Midbrain (tissue), 1 donor: ENCODE measurements at regions not wholly inside any gene's neighbourhood (a gene's known extent, or its start where the extent isn't known, plus 50 kb on each side); places are given as distances from the start of the nearest gene placed in this dataset.

Experiments used
- DNase-seq: peaks from one replicate; lab custom pipeline; 2025; lab: John Stamatoyannopoulos, UW

DNA sequence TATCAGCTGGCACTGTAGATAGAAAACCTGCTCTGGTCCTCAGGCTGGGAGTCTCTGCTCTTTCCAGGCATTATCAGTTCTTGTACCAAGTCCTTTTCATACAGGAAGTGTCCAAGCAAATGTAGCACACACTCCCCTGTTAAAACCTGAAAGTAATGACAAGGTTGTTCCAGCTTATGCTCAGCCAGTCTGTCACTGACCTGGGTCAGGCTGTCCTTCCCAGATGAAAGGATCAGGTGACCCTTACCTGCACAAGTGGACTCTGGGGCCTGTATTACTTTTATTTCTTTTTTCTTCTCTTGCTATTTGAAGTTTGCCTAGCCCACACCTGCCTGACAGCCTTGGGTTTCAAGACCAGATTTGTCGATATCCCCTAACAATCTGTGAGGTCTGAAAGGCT is 156.3 kb upstream of the SESN3 start:
- no peak for DNase-seq

DNA sequence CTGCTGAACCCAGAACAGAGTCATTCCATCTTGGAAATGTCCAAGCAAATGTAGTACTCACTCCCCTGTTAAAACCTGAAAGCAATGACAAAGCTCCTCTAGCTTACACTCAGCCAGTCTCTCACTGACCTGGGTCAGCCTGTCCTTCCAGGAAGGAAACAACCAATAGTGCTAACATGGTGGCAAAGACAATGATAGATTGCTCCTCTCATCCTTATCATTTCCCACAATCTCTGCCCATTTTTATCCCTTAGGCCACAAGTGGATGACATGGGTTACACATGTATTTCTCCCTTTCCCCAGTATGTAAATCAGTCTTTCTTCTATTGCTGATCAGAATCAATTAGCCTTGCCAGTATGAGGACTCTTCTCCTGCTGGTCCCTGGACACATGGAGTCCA is 154.6 kb upstream of the SESN3 start:
- no peak for DNase-seq

DNA sequence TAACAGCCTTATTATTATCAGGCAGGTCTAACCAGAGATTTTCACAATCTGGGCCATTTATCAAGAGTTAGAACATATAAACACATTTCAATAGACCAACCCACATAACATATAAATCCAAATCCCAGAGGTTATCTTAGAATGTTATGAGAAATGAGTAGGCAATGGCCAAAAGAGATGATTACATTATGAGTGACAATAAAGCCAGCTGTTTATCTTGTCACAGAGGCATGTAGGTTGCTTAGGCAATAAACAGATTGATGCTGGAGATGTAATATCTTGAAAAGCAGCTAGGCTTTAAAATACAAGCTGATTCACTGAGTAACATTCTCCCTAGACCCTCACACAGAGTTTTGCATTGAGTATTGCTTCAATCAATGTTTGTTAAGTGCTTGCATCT is 148.5 kb upstream of the SESN3 start:
- no peak for DNase-seq

DNA sequence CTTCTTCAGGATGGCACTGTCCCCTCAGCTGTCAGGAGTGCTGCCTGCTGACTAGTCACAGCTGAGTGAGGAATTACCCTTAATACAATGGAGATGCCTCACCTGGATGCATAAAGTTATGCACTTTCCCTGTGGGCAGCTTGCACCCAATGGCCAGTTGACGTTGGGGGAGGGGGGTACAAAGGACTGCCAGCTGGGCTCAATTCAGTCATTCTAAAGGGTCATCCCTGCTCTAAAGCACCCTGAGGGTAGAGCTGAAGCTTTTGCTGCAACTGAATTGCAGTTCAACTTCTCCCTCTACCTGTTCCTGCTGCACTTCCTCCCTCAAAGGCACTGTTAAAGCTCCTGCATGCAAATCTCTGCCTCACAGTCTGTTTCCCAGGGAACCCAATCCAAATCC is 147.8 kb upstream of the SESN3 start:
- no peak for DNase-seq

- DNase-seq = no peak
Observed at GRCh38 chr11:95378111-95378510, 147.1 kb upstream of the SESN3 start.

GRCh38 chr11:95375886-95376285 is 144.9 kb upstream of the SESN3 start:
- no peak for DNase-seq

DNA sequence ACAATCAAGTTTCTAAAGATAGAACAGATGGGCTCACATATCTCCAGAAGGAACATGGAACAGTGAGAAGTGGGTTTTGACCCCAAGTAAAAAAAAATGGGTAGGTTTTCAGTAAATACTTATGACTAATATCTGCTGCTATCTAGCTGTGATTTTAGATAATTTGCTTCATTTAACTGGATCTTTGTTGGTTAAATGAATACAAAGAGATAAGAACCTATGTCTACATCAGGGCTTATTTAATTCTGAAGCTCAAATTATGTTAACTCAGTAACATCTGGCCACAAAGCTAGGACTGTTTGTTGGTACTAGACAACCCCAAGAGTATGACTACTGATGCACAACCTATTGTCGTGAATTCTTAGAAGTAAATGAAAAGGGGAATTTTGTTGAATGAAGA is 144.4 kb upstream of the SESN3 start:
- no peak for DNase-seq

- DNase-seq = no peak
Observed at GRCh38 chr11:95374105-95374504, 143.1 kb upstream of the SESN3 start.

GRCh38 chr11:95373241-95373640 is 142.2 kb upstream of the SESN3 start:
- DNase-seq = no peak

DNA sequence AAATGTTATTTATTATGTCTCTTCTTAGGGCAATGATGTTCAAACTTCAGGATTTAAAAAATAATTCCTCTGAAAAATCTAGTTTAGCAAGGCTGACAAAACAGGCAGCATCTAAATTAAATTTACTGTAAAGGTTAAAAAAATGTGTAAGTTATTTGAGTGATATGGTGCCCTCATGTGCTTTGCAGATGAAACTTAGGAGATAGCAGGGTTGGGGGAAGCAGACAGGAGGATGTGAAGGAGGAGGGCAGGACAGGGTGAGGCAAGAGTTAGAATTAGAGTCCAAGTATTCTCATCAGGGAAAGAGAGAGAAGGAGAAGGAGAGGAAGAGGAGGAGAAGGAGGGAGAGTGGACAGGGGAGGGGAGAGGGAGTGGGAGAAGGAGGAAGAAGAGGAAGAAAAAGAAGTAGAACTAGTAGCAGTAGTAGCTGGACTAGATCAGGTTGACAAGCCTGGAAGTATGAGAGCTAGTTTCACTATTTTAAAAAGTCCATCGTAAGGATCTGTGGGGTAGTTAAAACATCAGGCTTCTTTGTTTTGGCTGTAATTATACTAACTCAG is 141.2 kb upstream of the SESN3 start:
- DNase-seq = no peak

DNA sequence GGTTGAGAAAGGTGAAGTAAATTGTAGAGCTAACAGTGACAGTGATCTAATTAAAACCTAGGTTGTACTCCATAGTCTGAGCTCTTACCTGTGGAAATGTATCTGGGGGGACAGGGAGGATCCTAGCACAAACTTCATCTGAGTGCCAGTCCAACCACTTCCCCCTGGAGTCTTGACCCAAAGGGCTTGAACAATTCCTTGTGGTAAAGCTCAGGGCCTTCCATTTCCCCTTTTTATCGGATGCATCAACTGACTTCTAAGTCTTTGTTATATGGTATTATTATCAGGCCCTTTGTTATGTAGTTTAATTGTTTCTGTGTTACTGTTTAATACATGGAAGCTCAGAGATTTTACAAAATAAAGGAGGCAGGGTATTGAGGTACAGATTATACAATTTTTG is 140.2 kb upstream of the SESN3 start:
- no peak for DNase-seq

DNA sequence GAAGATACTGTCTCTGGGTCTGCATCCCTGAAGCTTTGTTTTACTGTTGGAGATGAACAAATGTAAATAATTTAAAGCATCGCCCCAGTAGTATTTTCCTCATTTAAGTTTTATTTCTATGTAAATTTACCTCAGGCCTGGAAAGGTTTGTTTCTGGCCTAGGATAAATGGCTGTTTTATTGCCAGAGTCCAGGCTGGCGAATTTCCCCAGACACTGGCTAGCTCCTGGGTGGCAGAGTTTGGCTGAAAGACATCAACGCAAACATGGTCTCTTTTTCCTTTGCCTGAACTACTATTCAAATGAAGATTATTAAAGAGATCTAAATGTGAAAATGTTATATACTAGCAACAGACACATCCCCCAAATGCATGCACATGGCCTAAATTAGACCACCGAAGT is 136.7 kb upstream of the SESN3 start:
- DNase-seq = no peak

DNA sequence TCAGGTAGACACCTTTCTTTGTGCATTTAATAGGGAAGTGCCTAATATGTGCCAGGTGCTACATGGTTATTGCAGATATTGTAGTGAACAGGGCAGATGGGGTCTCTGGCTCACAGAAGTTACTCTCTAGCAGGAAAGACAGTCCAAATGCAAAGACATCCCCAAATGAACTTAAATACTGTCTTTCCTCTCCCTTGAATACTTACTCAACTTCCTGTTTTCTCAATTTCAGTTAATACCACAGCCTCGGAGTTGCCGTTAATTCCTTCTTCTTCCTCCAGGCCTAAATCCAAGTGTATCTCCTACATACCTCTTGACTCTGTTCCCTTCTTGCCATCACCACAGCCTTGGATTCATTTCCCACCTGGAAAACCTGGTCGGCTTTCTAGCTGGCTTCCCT is 134.3 kb upstream of the SESN3 start:
- no peak for DNase-seq

DNA sequence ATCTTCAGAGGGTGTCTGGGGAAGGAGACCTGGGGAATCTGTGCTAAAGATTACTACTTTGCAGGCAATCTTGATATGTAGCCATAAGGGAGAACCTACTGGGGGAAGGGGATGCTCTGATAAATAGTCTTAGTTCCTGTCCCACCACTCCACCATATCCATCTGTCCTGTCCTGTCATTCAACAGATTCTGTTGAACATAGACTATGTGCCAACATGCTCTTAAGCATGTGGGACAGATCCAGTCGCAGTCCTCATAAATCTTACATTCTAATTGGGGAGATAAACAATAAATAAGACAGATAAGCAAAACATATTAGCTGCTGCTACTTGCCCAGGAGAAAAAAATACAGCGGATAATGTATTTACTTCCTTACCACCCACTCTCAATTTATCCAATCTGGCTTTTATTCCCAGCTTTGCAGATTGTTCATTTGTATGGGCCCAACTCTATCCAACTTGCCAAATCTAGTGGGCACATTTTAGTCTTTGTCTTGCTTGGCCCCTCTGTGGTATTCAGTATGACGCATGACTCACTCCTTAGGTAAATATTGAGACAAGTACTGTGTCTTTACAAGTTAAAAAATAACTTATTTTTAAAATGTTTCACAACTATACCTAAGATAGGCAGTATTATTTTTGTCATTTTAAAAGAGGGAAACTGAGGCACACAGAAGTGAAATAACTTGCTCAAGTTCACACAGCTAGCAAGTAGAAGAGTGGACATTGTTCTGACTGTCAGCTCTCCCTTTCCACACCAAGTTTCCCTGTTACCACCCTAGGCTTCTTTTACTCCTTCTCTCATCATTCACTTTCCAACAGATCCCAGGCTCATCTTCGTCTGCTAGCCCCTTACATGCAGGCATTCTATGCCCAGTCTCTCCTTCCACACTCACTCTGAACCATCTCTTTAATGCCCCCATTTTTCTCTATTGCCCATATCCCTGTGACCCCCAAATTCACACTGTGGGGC is 133.6 kb upstream of the SESN3 start:
- no peak for DNase-seq

DNA sequence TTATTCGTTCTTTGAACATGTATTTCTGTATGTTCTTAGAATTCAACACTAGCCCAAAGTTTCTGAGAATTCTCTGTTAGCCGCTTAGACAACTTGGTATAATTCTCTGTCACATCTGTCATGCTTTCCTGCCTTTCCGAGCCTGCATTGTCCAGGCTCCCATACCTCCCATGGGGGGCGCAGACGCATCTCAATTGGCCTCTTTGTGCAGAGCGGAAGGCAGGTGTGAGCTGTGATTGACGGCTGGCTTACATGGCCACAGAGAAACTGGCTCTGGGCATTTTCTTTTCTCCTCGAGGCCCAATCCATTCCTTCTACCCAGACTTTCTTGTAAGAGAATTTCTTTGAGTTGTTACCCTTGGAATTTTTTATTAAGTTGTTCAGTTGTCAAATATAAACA is 132.7 kb upstream of the SESN3 start:
- DNase-seq = no peak

- DNase-seq = no peak
Observed at GRCh38 chr11:95363164-95363563, 132.2 kb upstream of the SESN3 start.

- no peak for DNase-seq
Observed at GRCh38 chr11:95361180-95361579, 130.2 kb upstream of the SESN3 start.

GRCh38 chr11:95360377-95361075 is 129.5 kb upstream of the SESN3 start:
- DNase-seq = no peak

GRCh38 chr11:95359756-95360155 is 128.8 kb upstream of the SESN3 start:
- no peak for DNase-seq

DNA sequence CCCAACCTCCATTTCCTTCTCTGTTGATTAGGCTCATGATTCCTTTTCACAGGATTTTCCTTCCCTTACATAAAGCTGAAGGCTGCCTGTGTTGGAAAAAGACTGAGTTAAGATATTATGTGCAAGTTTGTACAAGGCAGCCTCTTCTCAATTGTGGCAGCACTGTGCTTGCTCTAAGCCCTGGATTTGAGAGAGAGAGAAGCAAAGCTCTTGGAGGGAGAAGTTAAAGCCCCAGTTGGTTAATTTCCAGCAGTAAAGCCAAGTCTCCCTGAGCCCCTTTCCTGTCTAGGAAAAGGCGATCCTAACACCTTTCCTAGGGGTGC is 128.3 kb upstream of the SESN3 start:
- no peak for DNase-seq

DNA sequence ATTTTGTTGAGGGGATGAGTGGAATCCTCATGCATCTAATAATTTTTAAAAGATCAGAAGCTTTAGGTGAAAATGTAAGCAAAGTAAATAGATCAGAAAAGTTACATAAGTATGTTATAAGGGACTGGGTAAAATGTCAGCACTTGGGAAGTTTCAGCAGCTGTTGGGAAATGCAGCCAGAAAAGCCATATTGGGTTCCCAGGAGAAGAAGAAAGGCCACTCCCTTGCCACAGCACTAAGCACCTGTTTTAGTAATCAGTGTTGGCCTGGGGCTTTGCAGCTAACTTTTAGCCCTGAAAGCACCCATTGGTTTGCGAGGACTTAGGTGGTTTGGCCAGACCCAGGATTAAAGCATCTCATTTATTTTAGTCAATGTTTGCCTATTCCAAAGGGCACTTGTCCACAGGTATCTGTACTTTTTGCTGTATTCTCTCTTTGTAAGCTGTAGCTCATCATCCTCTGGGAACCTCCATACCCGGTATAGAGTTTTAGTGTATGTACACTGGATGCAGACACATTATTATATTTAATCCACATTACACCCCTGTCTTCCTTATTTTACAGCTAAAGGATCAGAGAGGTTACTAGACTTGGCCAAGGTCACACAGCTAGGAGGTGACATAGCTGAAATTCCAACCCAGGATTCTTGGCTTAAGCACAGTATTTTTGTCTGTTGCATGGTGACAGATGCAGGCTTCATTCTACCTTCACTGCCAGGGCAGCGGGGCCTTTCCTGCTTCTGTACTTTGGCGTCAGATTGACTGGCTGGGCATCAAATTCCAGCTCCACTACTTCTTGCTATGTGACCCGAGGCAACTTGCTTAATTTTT is 127.7 kb upstream of the SESN3 start:
- no peak for DNase-seq

DNA sequence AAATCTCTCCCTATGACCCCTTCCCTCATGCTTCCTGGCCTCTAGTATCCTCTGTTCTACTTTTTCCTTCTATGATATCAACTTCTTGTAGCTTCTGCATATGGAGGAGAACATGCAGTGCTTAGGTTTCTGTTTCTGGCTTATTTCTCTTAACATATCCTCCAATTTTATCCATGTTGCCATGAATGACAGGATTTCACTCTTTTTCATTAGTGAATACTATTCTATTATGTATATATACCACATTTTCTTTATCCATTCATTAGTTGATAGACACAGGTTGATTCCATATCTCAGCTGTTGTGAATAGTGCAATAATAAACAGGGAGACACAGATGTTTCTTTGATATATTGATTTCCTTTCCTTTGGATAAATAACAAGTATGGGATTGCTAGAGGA is 123.3 kb upstream of the SESN3 start:
- DNase-seq = no peak
